Keratinocyte (primary cell): ENCODE measurements at regions not wholly inside any gene's neighbourhood (a gene's known extent, or its start where the extent isn't known, plus 50 kb on each side); places are given as distances from the start of the nearest gene placed in this dataset.

Experiments used
- DNase-seq: peaks from one replicate; pipeline ENCODE4 v3.0.0-alpha.2; 2011; ENCODE audit warnings: low read depth, missing footprints, low spot score
- FAIRE-seq: peaks from 2 replicates; lab custom pipeline; 2011; peaks lifted over from hg19 to GRCh38; lab: Jason Lieb, UNC
- H2AFZ ChIP-seq: 2 replicates; pipeline ENCODE4 v1.6.0; 2012; ENCODE audit warnings: low read length, control low read depth, inconsistent platforms; ENCODE audit not compliant: control insufficient read depth
- H3K27ac ChIP-seq: 2 replicates; pipeline ENCODE4 v1.5.1; 2011; ENCODE audit warnings: low read length; ENCODE audit not compliant: control insufficient read depth, insufficient read depth
- H3K27me3 ChIP-seq: 3 replicates; pipeline ENCODE4 v1.6.0; 2011; ENCODE audit warnings: low read length; ENCODE audit not compliant: control insufficient read depth, insufficient read depth; ENCODE audit errors: extremely low read depth
- H3K36me3 ChIP-seq, 2 experiments: 2 replicates in 1 of 2; 3 replicates in 1 of 2; pipeline ENCODE4 v1.5.1; 2011; ENCODE audit warnings: low read length in 2 of 2, mild to moderate bottlenecking in 1 of 2; ENCODE audit not compliant: control insufficient read depth in 2 of 2, insufficient read depth in 2 of 2; ENCODE audit errors: extremely low read depth in 1 of 2
- H3K4me1 ChIP-seq: 3 replicates; pipeline ENCODE4 v1.5.1; 2011; ENCODE audit warnings: low read length; ENCODE audit not compliant: control insufficient read depth, insufficient read depth; ENCODE audit errors: extremely low read depth
- H3K4me2 ChIP-seq: 3 replicates; pipeline ENCODE4 v1.6.0; 2011; ENCODE audit warnings: low read depth, low read length; ENCODE audit not compliant: control insufficient read depth, insufficient read depth; ENCODE audit errors: extremely low read depth
- H3K4me3 ChIP-seq, 3 experiments: fragments of 200-600 bp in 1 of 3; sonication (generic) in 1 of 3; 2 replicates in 2 of 3; 3 replicates in 1 of 3; pipeline ENCODE4 v1.5.1; 2011 to 2016; ENCODE audit warnings: low read length in 3 of 3, mild to moderate bottlenecking in 3 of 3, control low read depth in 2 of 3, inconsistent platforms in 1 of 3, low read depth in 1 of 3, mixed read lengths in 1 of 3, mixed run types in 1 of 3, moderate library complexity in 1 of 3; ENCODE audit not compliant: control insufficient read depth in 2 of 3, insufficient read depth in 2 of 3; ENCODE audit errors: extremely low read depth in 1 of 3
- H3K79me2 ChIP-seq: 2 replicates; pipeline ENCODE4 v1.6.0; 2012; ENCODE audit warnings: low read length; ENCODE audit not compliant: control insufficient read depth, insufficient read depth
- H3K9ac ChIP-seq: 3 replicates; pipeline ENCODE4 v1.6.0; 2011; ENCODE audit warnings: low read length; ENCODE audit not compliant: control insufficient read depth, insufficient read depth; ENCODE audit errors: extremely low read depth
- H3K9me1 ChIP-seq: 3 replicates; pipeline ENCODE4 v1.6.0; 2011; ENCODE audit warnings: low read length; ENCODE audit not compliant: control insufficient read depth, insufficient read depth; ENCODE audit errors: extremely low read depth
- H3K9me3 ChIP-seq: 2 replicates; pipeline ENCODE4 v1.5.1; 2012; ENCODE audit warnings: low read depth, low read length; ENCODE audit not compliant: control insufficient read depth
- H4K20me1 ChIP-seq: 3 replicates; pipeline ENCODE4 v1.6.0; 2011; ENCODE audit warnings: low read length; ENCODE audit not compliant: control insufficient read depth, insufficient read depth; ENCODE audit errors: extremely low read depth
- EZH2 ChIP-seq: IDR thresholded peaks from one replicate; pipeline ENCODE4 v1.6.1; 2012; ENCODE audit warnings: inconsistent platforms, mild to moderate bottlenecking, low read length, moderate library complexity
- dilution Hi-C: fragments of 300-500 bp; cut with MboI; formaldehyde crosslinking; loops from one replicate; pipeline ENCODE4 v1.7.0; 2020; ENCODE audit warnings: low sequenced_read_pairs; ENCODE audit not compliant: extremely low pct_ligation_motif_present
- TF ChIP-seq, protein P1 (sequence below), 3 experiments: IDR thresholded peaks in 1 of 3; conservative IDR thresholded peaks in 1 of 3; optimal IDR thresholded peaks in 1 of 3; 2 replicates in 2 of 3; 3 replicates in 1 of 3; pipeline versions ENCODE3 to v1.5.1; 2011; ENCODE audit warnings: low read length in 3 of 3, mild to moderate bottlenecking in 3 of 3, moderate library complexity in 2 of 3, control low read depth in 1 of 3, inconsistent platforms in 1 of 3; ENCODE audit not compliant: insufficient read depth in 2 of 3; ENCODE audit errors: extremely low read depth in 1 of 3

GRCh38 chr5:96064877-96065276 lies 103.2 kb upstream of the ELL2 start:
- H3K79me2 ChIP-seq, result no peaks in the 10 kb centered on the region
- no peak overlapping the region for H3K27ac ChIP-seq
- no peaks in the 10 kb centered on the region for H3K27me3 ChIP-seq
- no peaks in the 10 kb centered on the region for H3K9me1 ChIP-seq
- H3K4me2 ChIP-seq, result no peak overlapping the region
- no peaks in the 10 kb centered on the region for H3K9me3 ChIP-seq
- peaks cover 35% of the 10 kb centered on the region for H3K4me1 ChIP-seq
- TF ChIP-seq, protein P1, sequence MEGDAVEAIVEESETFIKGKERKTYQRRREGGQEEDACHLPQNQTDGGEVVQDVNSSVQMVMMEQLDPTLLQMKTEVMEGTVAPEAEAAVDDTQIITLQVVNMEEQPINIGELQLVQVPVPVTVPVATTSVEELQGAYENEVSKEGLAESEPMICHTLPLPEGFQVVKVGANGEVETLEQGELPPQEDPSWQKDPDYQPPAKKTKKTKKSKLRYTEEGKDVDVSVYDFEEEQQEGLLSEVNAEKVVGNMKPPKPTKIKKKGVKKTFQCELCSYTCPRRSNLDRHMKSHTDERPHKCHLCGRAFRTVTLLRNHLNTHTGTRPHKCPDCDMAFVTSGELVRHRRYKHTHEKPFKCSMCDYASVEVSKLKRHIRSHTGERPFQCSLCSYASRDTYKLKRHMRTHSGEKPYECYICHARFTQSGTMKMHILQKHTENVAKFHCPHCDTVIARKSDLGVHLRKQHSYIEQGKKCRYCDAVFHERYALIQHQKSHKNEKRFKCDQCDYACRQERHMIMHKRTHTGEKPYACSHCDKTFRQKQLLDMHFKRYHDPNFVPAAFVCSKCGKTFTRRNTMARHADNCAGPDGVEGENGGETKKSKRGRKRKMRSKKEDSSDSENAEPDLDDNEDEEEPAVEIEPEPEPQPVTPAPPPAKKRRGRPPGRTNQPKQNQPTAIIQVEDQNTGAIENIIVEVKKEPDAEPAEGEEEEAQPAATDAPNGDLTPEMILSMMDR (optimal IDR thresholded peaks at IDR 0.05 in 1 of 3, IDR thresholded peaks at IDR 0.05 in 1 of 3, conservative IDR thresholded peaks at IDR 0.05 in 1 of 3; ENCODE audit: extremely low read depth in 1 of 3, insufficient read depth in 2 of 3, low read length in 3 of 3), result no peak
- no peak for TF ChIP-seq EZH2
- H3K9ac ChIP-seq, result no peak overlapping the region
- no peaks in the 10 kb centered on the region for H3K36me3 ChIP-seq
- H4K20me1 ChIP-seq, result no peaks in the 10 kb centered on the region
- dilution Hi-C loops, result no loop called here
- DNase-seq (no peak), FAIRE-seq (no peak)
- H2AFZ ChIP-seq, result no peak overlapping the region
- H3K4me3 ChIP-seq, result no peak overlapping the region

DNA sequence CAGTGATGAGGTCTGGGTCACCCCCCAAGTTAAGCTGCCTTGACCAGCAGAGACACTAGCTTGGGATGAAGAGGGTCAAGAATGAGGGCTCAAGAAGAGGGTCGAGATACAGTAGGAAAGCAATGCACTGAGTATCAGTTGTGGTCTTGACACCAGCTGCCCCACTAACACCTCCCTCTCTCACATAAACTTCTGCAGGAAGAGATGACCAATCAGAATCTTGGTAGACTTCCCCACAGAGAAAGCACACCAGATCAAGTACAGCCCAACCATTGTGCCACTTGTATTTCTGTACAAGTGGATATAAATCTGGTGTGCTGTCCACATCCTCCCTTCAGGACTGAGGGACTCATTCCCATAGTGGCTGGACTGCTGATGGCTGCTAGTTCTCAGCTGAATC lies 101.2 kb upstream of the ELL2 start:
- DNase-seq, result no peak
- no peak overlapping the region for H3K4me3 ChIP-seq
- FAIRE-seq, result no peak
- dilution Hi-C loops, result no loop called here
- H3K4me2 ChIP-seq, result no peak overlapping the region
- H3K9me1 ChIP-seq, result no peaks in the 10 kb centered on the region
- H3K27me3 ChIP-seq, result no peaks in the 10 kb centered on the region
- H3K36me3 ChIP-seq, result no peaks in the 10 kb centered on the region
- no peaks in the 10 kb centered on the region for H3K79me2 ChIP-seq
- no peak overlapping the region for H2AFZ ChIP-seq
- TF ChIP-seq, protein P1 (optimal IDR thresholded peaks at IDR 0.05 in 1 of 3, IDR thresholded peaks at IDR 0.05 in 1 of 3, conservative IDR thresholded peaks at IDR 0.05 in 1 of 3; ENCODE audit: extremely low read depth in 1 of 3, insufficient read depth in 2 of 3, low read length in 3 of 3), result no peak
- no peak for TF ChIP-seq EZH2
- H3K4me1 ChIP-seq, result peaks cover 29% of the 10 kb centered on the region
- H3K9me3 ChIP-seq, result no peaks in the 10 kb centered on the region
- no peaks in the 10 kb centered on the region for H4K20me1 ChIP-seq
- H3K27ac ChIP-seq, result no peak overlapping the region
- no peak overlapping the region for H3K9ac ChIP-seq
